ENCODE measurements at regions not wholly inside any gene's neighbourhood (a gene's known extent, or its start where the extent isn't known, plus 50 kb on each side); places are given as distances from the start of the nearest gene placed in this dataset.

DNA sequence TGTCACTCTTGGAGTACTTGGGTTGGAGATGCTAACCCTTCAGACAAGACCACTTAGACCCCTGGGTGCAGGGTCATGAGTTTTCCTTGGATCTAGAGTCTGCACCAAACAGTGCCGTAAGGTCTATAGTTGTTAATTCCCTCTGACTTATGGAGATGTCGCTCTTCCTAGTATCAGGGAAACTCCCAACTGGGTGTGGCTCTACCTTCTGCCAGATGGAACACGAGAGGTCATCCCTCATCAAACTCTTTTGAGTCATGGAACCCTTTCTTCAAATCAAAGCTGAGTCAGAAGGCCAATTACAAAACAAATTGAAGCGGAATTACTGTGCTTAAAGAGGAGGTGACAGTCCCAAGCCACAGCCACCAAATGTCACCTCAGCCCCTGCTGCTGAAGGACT lies 514.9 kb upstream of the PROK2 start:
- TF ChIP-seq EP300 (IDR thresholded peaks at IDR 0.05; ENCODE audit: low read depth): no peak
- DNase-seq: no peak
- Histone ChIP-seq H3K9me3 (no peaks in the 10 kb centered on the region), H3K27ac (no peak overlapping the region), H3K27me3 (no peaks in the 10 kb centered on the region), H3K4me3 (no peak overlapping the region), H3K36me3 (no peaks in the 10 kb centered on the region), H3K4me1 (peaks cover 5 to 7% (median 5%) of the 10 kb centered on the region in 4 donors)
- intact Hi-C loops (cut with DNase I; ENCODE audit: low total_unique reads) (no loop called here), in situ Hi-C loops (cut with MboI; ENCODE audit: low pct_ligation_motif_present in 1 of 4, low pct_unique_long_range_greater_than_20kb in 1 of 4, low sequenced_read_pairs in 3 of 4) (no loop called here)
- 78% methylated on average over 4 of the region's 4 CpGs; no CpG with 5 or more reads in 1 of the 2 donors for WGBS, 2 donors (ENCODE audit: low coverage in 1 of 2)

DNA sequence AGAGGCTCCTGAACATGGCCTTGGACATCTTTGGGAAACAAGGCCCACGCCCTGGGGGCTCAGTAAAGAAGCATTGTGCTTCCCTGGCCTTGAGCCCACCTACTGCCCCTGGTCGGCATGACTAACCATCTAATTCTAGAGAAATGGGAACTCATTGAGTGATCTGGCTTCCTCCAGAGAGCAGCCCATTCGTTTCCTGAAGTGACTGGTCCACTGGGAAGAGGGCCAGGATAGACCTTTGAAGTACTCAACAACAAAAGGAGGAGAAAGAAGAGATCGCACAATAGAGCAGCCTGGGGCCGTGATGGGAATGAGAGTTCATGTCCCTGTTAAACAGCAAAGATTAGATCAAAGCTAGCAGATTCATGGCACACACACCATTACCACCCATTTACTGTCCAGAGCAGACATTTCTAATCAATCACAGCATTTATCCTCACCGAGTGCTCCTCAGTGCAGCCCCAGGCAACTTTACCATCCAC lies 514.4 kb upstream of the PROK2 start:
- intact Hi-C loops (cut with DNase I; ENCODE audit: low total_unique reads) (no loop called here), in situ Hi-C loops (cut with MboI; ENCODE audit: low pct_ligation_motif_present in 1 of 4, low pct_unique_long_range_greater_than_20kb in 1 of 4, low sequenced_read_pairs in 3 of 4) (no loop called here)
- no peaks in the 10 kb centered on the region for H3K27me3 ChIP-seq
- H3K4me1 ChIP-seq: peaks cover 5 to 7% (median 5%) of the 10 kb centered on the region in 4 donors
- DNase-seq: no peak
- no peak overlapping the region for H3K4me3 ChIP-seq
- H3K27ac ChIP-seq: peak overlapping the region in 1 of 4 donors; percentile 59
- no peak for TF ChIP-seq POLR2A (IDR thresholded peaks at IDR 0.05)
- no peaks in the 10 kb centered on the region for H3K36me3 ChIP-seq
- 59 to 70% methylated on average over 3 to 6 of the region's 6 CpGs for WGBS, 2 donors (ENCODE audit: low coverage in 1 of 2)
- no peaks in the 10 kb centered on the region for H3K9me3 ChIP-seq

DNA sequence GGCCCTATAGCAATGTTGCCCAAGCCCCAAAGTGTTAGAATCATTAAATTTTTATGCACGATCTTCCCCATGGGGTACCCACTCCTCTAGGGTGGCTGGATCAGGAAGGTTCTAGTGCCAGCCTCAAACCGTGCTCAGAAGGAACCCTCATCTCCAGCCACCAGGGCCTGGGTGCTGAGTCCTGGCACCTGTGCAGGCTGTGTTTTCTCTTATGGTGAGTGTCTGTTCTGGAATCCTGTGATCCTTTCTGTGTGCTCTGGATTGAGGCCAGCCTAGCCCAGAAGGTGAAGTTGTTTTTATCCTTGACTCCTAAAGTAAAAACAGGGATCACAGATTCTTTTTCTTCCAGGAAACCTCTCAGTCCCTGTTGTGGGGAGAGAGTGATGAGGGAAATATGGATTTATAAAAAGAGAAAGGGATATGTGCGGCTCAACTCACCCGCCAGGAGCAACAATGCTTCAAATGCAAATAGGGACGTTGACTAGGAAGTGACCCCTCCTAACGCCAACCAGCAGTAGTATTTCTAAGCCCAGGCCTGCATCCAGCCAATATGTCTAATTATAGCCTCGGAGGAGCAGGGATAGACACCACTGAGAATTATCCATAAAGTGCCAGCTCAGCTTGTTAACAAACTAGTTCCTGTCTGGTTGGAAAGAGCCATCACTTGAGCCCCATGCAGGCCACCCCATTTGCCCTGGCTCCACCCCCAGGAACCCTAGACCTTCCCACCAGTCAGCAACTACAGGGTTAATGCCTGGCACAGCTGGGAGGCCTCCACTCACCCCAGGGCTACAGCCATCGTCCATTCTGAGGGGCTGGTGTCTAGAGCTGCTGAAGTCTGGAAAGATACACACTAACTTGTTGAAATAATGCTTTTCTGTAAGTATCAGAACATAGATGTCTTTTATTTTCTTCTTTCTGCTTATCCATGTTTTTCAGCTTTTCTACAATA lies 513.5 kb upstream of the PROK2 start:
- TF ChIP-seq POLR2AphosphoS5 (IDR thresholded peaks at IDR 0.05): no peak
- TF ChIP-seq, protein P1, sequence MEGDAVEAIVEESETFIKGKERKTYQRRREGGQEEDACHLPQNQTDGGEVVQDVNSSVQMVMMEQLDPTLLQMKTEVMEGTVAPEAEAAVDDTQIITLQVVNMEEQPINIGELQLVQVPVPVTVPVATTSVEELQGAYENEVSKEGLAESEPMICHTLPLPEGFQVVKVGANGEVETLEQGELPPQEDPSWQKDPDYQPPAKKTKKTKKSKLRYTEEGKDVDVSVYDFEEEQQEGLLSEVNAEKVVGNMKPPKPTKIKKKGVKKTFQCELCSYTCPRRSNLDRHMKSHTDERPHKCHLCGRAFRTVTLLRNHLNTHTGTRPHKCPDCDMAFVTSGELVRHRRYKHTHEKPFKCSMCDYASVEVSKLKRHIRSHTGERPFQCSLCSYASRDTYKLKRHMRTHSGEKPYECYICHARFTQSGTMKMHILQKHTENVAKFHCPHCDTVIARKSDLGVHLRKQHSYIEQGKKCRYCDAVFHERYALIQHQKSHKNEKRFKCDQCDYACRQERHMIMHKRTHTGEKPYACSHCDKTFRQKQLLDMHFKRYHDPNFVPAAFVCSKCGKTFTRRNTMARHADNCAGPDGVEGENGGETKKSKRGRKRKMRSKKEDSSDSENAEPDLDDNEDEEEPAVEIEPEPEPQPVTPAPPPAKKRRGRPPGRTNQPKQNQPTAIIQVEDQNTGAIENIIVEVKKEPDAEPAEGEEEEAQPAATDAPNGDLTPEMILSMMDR (IDR thresholded peaks at IDR 0.05): no peak
- no peak for TF ChIP-seq EP300 (IDR thresholded peaks at IDR 0.05; ENCODE audit: low read depth)
- no peak for TF ChIP-seq POLR2A (IDR thresholded peaks at IDR 0.05)
- Histone ChIP-seq H3K4me1 (peaks cover 5 to 7% (median 5%) of the 10 kb centered on the region in 4 donors), H3K27ac (peak overlapping the region; percentile 9 to 59 (median 24)), H3K27me3 (no peaks in the 10 kb centered on the region), H3K4me3 (no peak overlapping the region), H3K9me3 (no peaks in the 10 kb centered on the region), H3K36me3 (no peaks in the 10 kb centered on the region)
- in situ Hi-C loops (cut with MboI; ENCODE audit: low pct_ligation_motif_present in 1 of 4, low pct_unique_long_range_greater_than_20kb in 1 of 4, low sequenced_read_pairs in 3 of 4) (no loop called here), intact Hi-C loops (cut with DNase I; ENCODE audit: low total_unique reads) (no loop called here)
- DNase-seq: no peak
- WGBS, 2 donors (ENCODE audit: low coverage in 1 of 2): 60 to 78% methylated on average over 5 to 8 of the region's 8 CpGs

DNA sequence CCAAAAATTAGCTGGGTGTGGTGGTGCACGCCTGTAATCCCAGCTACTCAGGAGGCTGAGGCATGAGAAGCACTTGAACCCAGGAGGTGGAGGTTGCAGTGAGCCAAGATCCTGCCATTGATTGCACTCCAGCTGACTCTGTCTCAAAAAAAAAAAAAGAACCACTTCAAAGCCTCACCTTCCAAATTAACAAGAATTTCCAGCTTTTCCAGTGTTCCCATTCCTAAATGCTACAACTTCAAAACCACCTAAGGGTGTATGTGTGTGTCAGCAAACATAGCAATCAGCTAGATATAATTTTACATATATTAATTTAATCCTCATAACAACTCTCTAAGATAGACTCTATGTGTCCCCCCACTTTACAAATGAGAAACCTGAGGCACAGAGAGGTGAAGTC lies 512.5 kb upstream of the PROK2 start:
- TF ChIP-seq, protein P1 (IDR thresholded peaks at IDR 0.05): no peak
- TF ChIP-seq POLR2A (IDR thresholded peaks at IDR 0.05) (no peak), POLR2AphosphoS5 (IDR thresholded peaks at IDR 0.05) (no peak), EP300 (IDR thresholded peaks at IDR 0.05; ENCODE audit: low read depth) (no peak)
- 88% methylated on average over 1 of the region's 1 CpG; no CpG with 5 or more reads in 1 of the 2 donors for WGBS, 2 donors (ENCODE audit: low coverage in 1 of 2)
- H3K36me3 ChIP-seq: no peaks in the 10 kb centered on the region
- no peak for DNase-seq
- peak overlapping the region; percentile 4 to 42 (median 24) for H3K27ac ChIP-seq
- intact Hi-C loops (cut with DNase I; ENCODE audit: low total_unique reads): no loop called here
- H3K9me3 ChIP-seq: no peaks in the 10 kb centered on the region
- in situ Hi-C loops (cut with MboI; ENCODE audit: low pct_ligation_motif_present in 1 of 4, low pct_unique_long_range_greater_than_20kb in 1 of 4, low sequenced_read_pairs in 3 of 4): no loop called here
- no peak overlapping the region for H3K4me3 ChIP-seq
- no peaks in the 10 kb centered on the region for H3K27me3 ChIP-seq
- H3K4me1 ChIP-seq: peaks cover 5 to 7% (median 5%) of the 10 kb centered on the region in 4 donors

DNA sequence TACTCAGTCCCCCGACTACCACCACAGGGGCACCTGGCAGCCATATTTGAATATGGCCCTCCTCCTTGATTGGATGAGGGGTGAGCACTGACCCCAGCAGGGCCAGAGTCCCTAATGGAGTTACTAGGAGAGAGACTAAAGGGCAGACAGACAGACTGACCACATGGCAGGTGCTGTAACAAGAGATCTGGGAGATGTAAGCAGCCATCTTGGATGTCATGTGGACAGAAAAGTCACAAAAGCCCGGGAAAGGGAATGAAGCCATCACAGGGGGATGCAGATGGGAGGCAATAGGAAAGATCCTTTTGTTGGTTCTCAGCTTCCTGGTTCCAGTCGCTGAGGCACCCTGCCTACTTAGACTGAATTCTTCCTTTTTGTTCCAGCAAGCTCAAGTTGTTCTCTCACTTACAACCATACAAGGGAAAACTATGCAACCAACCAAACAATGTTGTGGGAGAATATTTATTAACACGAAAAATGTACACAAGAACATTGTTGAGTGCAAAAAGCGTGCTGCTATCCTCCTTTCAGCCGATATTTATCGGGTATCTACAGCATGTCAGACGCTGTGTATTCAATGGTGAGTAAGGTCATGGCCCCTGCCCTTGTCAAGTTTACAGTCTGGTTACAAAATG lies 511.6 kb upstream of the PROK2 start:
- Histone ChIP-seq H3K36me3 (no peaks in the 10 kb centered on the region), H3K4me3 (no peak overlapping the region), H3K4me1 (peaks cover 5 to 7% (median 5%) of the 10 kb centered on the region in 4 donors), H3K27me3 (no peaks in the 10 kb centered on the region), H3K27ac (peak overlapping the region; percentile 7 to 56 (median 44)), H3K9me3 (no peaks in the 10 kb centered on the region)
- TF ChIP-seq POLR2A (IDR thresholded peaks at IDR 0.05): no peak
- TF ChIP-seq POLR2AphosphoS5 (IDR thresholded peaks at IDR 0.05): peak; percentile 12 to 45 (median 15)
- DNase-seq: no peak
- 73 to 80% methylated on average over 6 to 8 of the region's 8 CpGs for WGBS, 2 donors (ENCODE audit: low coverage in 1 of 2)
- intact Hi-C loops (cut with DNase I; ENCODE audit: low total_unique reads): no loop called here
- in situ Hi-C loops (cut with MboI; ENCODE audit: low pct_ligation_motif_present in 1 of 4, low pct_unique_long_range_greater_than_20kb in 1 of 4, low sequenced_read_pairs in 3 of 4): no loop called here

Data from transverse colon (tissue), 4 donors.